NOMO-1 treated with DMSO at 0.1 percent for 48 hours (cell line): ENCODE measurements at regions not wholly inside any gene's neighbourhood (a gene's known extent, or its start where the extent isn't known, plus 50 kb on each side); places are given as distances from the start of the nearest gene placed in this dataset.
A peak's percentile ranks its signal among the peaks of the same experiment; 100 is the strongest.

Experiments used
- DNase-seq: peaks from one replicate; lab custom pipeline; 2025; ENCODE audit not compliant: unreplicated experiment; lab: John Stamatoyannopoulos, UW

- DNase-seq, result no peak
These were observed 540.9 kb downstream of the PPARGC1A start for GRCh38 chr4:23348789-23349498.

- DNase-seq, result no peak
These were observed 552.6 kb downstream of the PPARGC1A start for GRCh38 chr4:23337292-23337691.

GRCh38 chr4:23333946-23334878 lies 555.6 kb downstream of the PPARGC1A start:
- peak; percentile 98 for DNase-seq

GRCh38 chr4:23333556-23333945 lies 556.3 kb downstream of the PPARGC1A start:
- peak; percentile 63 for DNase-seq

GRCh38 chr4:23332313-23332712 lies 557.5 kb downstream of the PPARGC1A start:
- DNase-seq, result no peak

- no peak for DNase-seq
These were observed 562.7 kb downstream of the PPARGC1A start for GRCh38 chr4:23327120-23327519.

GRCh38 chr4:23324021-23324690 lies 565.7 kb downstream of the PPARGC1A start:
- peak; percentile 68 for DNase-seq

- no peak for DNase-seq
These were observed 566.4 kb downstream of the PPARGC1A start for GRCh38 chr4:23323436-23323835.

- DNase-seq, result no peak
These were observed 567.1 kb downstream of the PPARGC1A start for GRCh38 chr4:23322732-23323131.

- DNase-seq, result no peak
These were observed 568.8 kb downstream of the PPARGC1A start for GRCh38 chr4:23320931-23321587.

GRCh38 chr4:23312686-23313085 lies 577.2 kb downstream of the PPARGC1A start:
- no peak for DNase-seq

- DNase-seq, result no peak
These were observed 577.9 kb downstream of the PPARGC1A start for GRCh38 chr4:23311983-23312382.

- DNase-seq, result peak; percentile 26
These were observed 584.8 kb downstream of the PPARGC1A start for GRCh38 chr4:23305026-23305425.

GRCh38 chr4:23298371-23298770 lies 591.5 kb downstream of the PPARGC1A start:
- DNase-seq, result peak; percentile 28

- DNase-seq, result no peak
These were observed 592.5 kb downstream of the PPARGC1A start for GRCh38 chr4:23297327-23297726.

- DNase-seq, result no peak
These were observed 598.4 kb downstream of the GBA3 start for GRCh38 chr4:23291139-23291538.

GRCh38 chr4:23290656-23291055 lies 597.9 kb downstream of the GBA3 start:
- DNase-seq, result no peak

GRCh38 chr4:23279377-23279986 lies 586.7 kb downstream of the GBA3 start:
- peak; percentile 53 for DNase-seq

GRCh38 chr4:23278845-23279244 lies 586.1 kb downstream of the GBA3 start:
- no peak for DNase-seq

- no peak for DNase-seq
These were observed 583.3 kb downstream of the GBA3 start for GRCh38 chr4:23276076-23276475.

- DNase-seq, result peak; percentile 68
These were observed 576.8 kb downstream of the GBA3 start for GRCh38 chr4:23269566-23269965.
